VCaP (cell line): ENCODE measurements at regions not wholly inside any gene's neighbourhood (a gene's known extent, or its start where the extent isn't known, plus 50 kb on each side); places are given as distances from the start of the nearest gene placed in this dataset.

Source experiments
- H3K27ac ChIP-seq: fragments of 450-650 bp; 2 replicates; pipeline ENCODE4 v1.5.1; 2017
- TF ChIP-seq, protein P1 (sequence below): fragments of 450-650 bp; conservative IDR thresholded peaks from 2 replicates; pipeline ENCODE4 v1.5.1; 2017; ENCODE audit warnings: mild to moderate bottlenecking, moderate library complexity

DNA sequence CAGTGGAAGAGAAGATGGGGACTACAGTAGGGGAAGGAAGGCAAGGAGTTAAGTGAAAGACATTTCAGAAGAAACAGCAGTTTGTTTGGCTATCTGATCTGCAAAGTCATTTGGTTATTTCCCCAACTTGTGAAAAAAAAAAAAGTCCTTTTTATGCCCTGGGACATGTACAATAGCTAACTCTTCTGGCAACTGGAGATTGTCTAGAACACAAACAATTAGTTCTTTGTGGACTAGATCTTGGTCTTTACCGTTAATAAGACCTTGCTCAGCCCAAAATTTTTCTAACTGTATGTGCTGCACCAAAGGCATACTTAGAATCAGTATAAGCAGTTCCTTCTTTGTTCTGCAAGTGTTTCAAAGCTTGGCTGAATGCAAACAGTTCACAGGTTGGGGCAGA, 103.5 kb upstream of the NECTIN3 start:
- TF ChIP-seq, protein P1, sequence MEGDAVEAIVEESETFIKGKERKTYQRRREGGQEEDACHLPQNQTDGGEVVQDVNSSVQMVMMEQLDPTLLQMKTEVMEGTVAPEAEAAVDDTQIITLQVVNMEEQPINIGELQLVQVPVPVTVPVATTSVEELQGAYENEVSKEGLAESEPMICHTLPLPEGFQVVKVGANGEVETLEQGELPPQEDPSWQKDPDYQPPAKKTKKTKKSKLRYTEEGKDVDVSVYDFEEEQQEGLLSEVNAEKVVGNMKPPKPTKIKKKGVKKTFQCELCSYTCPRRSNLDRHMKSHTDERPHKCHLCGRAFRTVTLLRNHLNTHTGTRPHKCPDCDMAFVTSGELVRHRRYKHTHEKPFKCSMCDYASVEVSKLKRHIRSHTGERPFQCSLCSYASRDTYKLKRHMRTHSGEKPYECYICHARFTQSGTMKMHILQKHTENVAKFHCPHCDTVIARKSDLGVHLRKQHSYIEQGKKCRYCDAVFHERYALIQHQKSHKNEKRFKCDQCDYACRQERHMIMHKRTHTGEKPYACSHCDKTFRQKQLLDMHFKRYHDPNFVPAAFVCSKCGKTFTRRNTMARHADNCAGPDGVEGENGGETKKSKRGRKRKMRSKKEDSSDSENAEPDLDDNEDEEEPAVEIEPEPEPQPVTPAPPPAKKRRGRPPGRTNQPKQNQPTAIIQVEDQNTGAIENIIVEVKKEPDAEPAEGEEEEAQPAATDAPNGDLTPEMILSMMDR, result no peak
- no peak overlapping the region for H3K27ac ChIP-seq

DNA sequence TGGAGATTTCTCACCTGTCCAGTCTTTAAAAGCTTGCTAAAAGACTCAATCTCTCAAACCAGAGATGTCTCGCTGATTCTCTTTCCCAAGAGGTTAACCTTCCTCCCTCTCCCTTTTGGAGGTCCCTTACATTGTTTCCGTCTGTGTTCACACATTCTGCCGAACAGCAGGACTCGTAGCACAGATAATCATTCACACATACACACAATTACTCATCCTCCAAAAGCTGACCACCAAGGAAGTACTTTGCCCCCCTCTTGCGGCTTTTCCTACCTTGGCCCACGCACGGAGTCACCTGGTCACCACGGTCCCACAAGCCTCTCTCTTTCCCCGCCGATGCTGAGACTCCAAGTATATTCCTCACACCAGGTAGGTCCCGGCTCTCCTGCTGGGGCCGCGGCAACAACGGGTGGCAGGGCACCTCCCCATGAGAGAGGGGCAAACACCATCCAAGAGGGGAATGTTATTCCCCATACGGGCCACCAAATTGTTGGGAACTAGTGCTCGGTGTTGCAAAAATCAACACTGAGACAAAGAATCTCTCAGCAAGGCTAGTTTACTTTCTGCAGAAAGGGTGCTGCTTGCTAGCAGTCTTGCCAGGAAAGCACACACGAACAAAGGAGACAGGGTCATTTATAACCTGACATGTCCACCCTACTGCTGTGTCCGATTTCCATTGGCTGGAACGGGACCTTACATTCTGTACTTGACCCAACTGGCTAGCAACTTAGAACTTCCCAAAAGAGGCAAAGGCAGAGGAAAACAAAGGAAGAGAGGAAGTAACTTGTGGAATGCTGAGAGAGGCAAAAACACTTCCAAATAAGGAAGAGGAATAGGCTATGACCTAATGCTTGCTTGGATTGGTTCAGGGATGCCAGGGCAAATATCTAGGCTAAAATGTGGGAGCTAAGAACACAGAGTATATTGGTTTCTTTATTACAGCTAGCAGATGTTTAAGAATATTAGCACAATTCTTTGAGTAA, 102.1 kb upstream of the NECTIN3 start:
- TF ChIP-seq, protein P1, result no peak
- H3K27ac ChIP-seq, result no peak overlapping the region

DNA sequence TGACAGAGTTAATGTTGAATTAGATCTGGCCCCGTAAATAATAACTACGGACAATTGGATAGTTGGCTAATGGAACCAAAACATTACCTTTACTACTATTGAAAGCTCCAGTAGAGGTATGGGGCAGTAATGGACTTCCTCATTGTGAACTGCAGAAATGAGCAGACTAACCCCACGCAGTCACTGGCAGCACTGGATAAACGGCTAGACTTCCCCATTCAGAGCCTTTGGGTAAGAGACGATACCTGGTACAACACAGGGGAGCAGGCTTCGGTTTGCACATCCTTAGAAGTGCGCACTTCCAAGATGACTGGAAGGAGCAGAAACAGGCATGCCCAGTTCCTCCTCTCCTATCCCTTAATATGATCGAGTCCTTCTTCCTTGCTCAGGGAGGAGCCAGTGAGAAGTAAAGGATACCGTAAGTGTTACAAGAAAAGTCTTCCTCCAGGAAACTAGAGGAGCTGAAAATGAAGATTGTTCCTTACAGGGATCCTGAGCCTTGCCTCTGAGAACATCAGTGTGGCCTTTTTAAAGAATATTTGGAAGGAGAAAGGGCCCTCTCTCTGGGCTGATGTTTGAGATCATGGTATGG, 100.5 kb upstream of the NECTIN3 start:
- no peak overlapping the region for H3K27ac ChIP-seq
- TF ChIP-seq, protein P1, result no peak

DNA sequence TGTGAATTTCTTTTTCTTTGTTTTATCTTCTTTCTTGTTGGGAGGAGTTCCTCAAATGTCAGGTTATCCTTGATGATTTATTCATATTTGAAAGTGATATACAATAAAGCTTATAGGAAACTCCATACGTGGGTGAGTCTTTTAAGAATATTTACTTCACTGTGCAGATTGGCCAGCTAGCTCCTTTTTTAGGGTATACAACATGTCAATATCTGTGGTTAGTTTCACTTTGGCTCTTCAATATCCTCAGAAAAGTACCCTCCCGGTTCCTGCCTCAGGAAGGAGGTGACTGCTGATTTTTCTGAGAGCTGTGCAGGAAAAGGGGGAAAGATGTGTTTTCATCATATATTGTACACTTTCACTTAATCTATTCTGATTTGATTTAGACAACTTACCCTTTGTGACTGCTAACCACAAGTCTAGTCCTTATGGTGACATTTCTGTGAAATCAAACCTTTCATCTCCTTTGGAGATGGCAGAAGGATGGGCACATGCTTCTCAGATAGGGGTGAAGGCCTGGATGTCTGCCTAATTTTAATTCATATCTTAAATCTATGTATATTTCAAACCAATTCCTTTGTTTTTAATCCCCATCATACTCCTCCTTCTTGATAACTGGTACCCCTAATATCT, 98.2 kb upstream of the NECTIN3 start:
- TF ChIP-seq, protein P1, result no peak
- H3K27ac ChIP-seq, result no peak overlapping the region

DNA sequence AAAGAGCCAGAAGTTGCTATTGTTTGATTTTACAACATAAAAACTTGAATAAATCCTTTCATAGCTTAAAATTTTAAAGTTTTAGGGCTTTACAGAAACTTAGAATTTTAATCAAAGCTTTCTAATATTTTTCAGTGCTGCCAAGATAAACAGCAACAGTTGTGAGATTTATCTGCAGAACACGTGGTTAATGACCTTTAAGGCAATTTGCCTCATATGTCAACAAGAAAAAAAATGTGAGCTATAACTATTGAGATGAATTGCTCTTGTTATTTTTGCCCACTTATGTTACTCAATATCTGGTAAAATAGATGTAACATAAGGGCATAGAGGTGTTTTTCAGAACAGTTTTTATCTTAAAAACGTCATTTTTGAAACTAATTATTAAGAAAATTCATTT, 96.7 kb upstream of the NECTIN3 start:
- TF ChIP-seq, protein P1, result no peak
- no peak overlapping the region for H3K27ac ChIP-seq

DNA sequence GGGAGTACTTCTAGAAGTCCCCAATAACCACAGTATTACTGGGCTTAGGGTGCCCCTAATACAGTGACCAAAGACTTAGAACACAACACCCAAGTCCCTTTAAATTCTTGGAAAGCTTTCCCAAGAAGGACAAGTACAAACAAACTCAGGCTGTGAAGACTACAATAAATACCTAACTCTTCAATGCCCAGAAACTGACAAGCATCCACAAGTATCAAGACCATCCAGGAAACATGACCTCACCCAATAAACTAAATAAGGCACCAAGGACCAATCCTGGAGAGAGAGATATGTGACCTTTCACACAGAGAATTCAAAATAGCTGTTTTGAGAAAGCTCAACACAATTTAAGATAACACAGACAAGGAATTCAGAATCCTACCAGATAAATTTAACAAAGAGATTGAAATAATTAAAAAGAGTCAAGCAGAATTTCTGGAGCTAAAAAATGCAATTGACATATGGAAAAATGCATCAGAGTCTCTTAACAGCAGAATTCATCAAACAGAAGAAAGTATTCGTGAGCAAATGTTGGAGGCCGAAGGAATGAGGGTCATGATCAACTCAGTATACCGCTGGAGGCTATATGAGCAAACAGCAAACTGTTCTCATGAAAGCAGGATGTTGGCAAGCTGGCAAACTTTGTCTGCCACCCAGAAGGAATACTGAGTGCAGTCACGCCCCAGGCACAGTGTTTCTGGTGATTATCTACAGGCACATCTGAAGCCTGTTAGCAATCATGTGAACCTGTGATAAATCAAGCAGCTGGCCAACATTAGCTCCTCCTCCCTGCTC, 87.0 kb upstream of the NECTIN3 start:
- H3K27ac ChIP-seq, result no peak overlapping the region
- TF ChIP-seq, protein P1, result no peak

DNA sequence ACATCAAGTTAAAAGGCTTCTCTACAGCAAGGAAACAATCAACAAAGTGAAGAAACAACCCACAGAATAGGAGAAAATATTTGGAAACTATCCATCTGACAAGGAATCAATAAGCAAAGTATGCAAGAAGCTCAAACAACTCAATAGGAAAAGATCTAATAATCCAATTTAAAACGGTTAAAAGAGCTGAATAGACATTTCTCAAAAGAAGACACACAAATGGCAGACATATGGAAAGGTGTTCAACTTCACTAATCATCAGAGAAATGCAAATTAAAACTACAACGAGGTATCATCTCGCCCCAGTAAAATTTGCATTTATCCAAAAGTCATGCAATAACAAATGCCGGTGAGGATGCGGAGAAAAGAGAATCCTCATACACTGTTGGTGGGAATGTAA, 82.2 kb upstream of the NECTIN3 start:
- TF ChIP-seq, protein P1, result no peak
- no peak overlapping the region for H3K27ac ChIP-seq
